ENCODE measurements at regions not wholly inside any gene's neighbourhood (a gene's known extent, or its start where the extent isn't known, plus 50 kb on each side); places are given as distances from the start of the nearest gene placed in this dataset.

GRCh38 chr19:23855676-23856075 lies 59.0 kb upstream of the ZNF726 start:
- no peak for TF ChIP-seq POLR2A (IDR thresholded peaks at IDR 0.05)
- TF ChIP-seq CTCF (IDR thresholded peaks at IDR 0.05): no peak
